Kidney epithelial cell (primary cell): ENCODE measurements at regions not wholly inside any gene's neighbourhood (a gene's known extent, or its start where the extent isn't known, plus 50 kb on each side); places are given as distances from the start of the nearest gene placed in this dataset.

Source experiments
- DNase-seq: peaks from one replicate; pipeline ENCODE4 v3.0.0-alpha.2; 2010; ENCODE audit warnings: low read depth
- H3K27me3 ChIP-seq: 2 replicates; pipeline ENCODE4 v1.6.0; 2011; ENCODE audit warnings: low read length; ENCODE audit not compliant: control insufficient read depth, insufficient read depth
- H3K36me3 ChIP-seq: 2 replicates; pipeline ENCODE4 v1.5.1; 2011; ENCODE audit warnings: low read length; ENCODE audit not compliant: control insufficient read depth, insufficient read depth
- H3K4me3 ChIP-seq: 2 replicates; pipeline ENCODE4 v1.5.1; 2011; ENCODE audit warnings: low read depth, mild to moderate bottlenecking, control low read depth, low read length
- CTCF ChIP-seq: IDR thresholded peaks from 2 replicates; pipeline ENCODE4 v1.5.1; 2011; ENCODE audit warnings: mild to moderate bottlenecking, moderate library complexity, low read length, control low read depth, inconsistent platforms; ENCODE audit not compliant: insufficient read depth, poor library complexity, severe bottlenecking

GRCh38 chr2:116716444-116716843, 1098.0 kb upstream of the DDX18 start:
- TF ChIP-seq CTCF, result no peak
- Histone ChIP-seq H3K27me3 (no peaks in the 10 kb centered on the region), H3K36me3 (no peaks in the 10 kb centered on the region), H3K4me3 (no peak overlapping the region)
- DNase-seq, result no peak

- H3K4me3 ChIP-seq, result no peak overlapping the region
- H3K27me3 ChIP-seq, result no peaks in the 10 kb centered on the region
- no peak for DNase-seq
- H3K36me3 ChIP-seq, result no peaks in the 10 kb centered on the region
- TF ChIP-seq CTCF, result no peak
Observed at GRCh38 chr2:116717832-116718231, 1096.7 kb upstream of the DDX18 start.

- no peak for DNase-seq
- no peak for TF ChIP-seq CTCF
- Histone ChIP-seq H3K4me3 (no peak overlapping the region), H3K36me3 (no peaks in the 10 kb centered on the region), H3K27me3 (no peaks in the 10 kb centered on the region)
Observed at GRCh38 chr2:116718451-116718850, 1096.0 kb upstream of the DDX18 start.

- Histone ChIP-seq H3K4me3 (no peak overlapping the region), H3K27me3 (no peaks in the 10 kb centered on the region), H3K36me3 (no peaks in the 10 kb centered on the region)
- TF ChIP-seq CTCF, result no peak
- peak; percentile 77 for DNase-seq
Observed at GRCh38 chr2:116719836-116720235, 1094.7 kb upstream of the DDX18 start.

GRCh38 chr2:116724550-116724949, 1089.9 kb upstream of the DDX18 start:
- H3K36me3 ChIP-seq, result no peaks in the 10 kb centered on the region
- no peak overlapping the region for H3K4me3 ChIP-seq
- no peaks in the 10 kb centered on the region for H3K27me3 ChIP-seq
- DNase-seq, result no peak
- TF ChIP-seq CTCF, result no peak

GRCh38 chr2:116732322-116732721, 1082.2 kb upstream of the DDX18 start:
- no peak for DNase-seq
- Histone ChIP-seq H3K4me3 (no peak overlapping the region), H3K36me3 (no peaks in the 10 kb centered on the region), H3K27me3 (no peaks in the 10 kb centered on the region)
- TF ChIP-seq CTCF, result no peak
